ENCODE measurements at regions not wholly inside any gene's neighbourhood (a gene's known extent, or its start where the extent isn't known, plus 50 kb on each side); places are given as distances from the start of the nearest gene placed in this dataset.
A peak's percentile ranks its signal among the peaks of the same experiment; 100 is the strongest.

DNA sequence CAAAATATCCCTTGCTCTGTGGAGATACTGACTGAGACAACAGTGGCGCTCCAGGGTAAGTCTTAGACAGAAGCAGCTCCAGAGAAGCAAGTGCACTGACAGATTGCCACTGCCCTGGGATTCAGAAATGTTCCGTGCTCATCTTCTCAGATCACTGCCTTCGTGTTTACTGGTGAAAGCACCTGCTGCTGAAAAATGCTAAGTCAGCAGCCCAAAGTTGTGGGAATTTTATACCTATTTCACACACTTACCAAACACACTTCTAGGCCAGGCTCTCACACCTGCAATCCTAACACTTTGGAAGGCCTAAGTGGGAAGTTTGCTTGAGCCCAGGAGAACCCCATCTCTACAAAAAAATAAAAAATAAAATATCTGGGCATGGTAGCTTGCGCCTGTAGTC, 63.2 kb upstream of the DLX6 start:
- FAIRE-seq (no peak), ATAC-seq (no peak), DNase-seq (no peak)
- intact Hi-C loops (cut with DNase I): no loop called here
- Histone ChIP-seq H3K36me3 (no peaks in the 10 kb centered on the region), H3K4me1 (no peaks in the 10 kb centered on the region), H3K4me3 (no peak overlapping the region), H3K9me3 (no peaks in the 10 kb centered on the region), H3K27me3 (no peaks in the 10 kb centered on the region), H3K27ac (no peak overlapping the region)
- 59 to 65% methylated on average over 4 of the region's 4 CpGs for WGBS, 2 donors
- TF ChIP-seq, protein P1, sequence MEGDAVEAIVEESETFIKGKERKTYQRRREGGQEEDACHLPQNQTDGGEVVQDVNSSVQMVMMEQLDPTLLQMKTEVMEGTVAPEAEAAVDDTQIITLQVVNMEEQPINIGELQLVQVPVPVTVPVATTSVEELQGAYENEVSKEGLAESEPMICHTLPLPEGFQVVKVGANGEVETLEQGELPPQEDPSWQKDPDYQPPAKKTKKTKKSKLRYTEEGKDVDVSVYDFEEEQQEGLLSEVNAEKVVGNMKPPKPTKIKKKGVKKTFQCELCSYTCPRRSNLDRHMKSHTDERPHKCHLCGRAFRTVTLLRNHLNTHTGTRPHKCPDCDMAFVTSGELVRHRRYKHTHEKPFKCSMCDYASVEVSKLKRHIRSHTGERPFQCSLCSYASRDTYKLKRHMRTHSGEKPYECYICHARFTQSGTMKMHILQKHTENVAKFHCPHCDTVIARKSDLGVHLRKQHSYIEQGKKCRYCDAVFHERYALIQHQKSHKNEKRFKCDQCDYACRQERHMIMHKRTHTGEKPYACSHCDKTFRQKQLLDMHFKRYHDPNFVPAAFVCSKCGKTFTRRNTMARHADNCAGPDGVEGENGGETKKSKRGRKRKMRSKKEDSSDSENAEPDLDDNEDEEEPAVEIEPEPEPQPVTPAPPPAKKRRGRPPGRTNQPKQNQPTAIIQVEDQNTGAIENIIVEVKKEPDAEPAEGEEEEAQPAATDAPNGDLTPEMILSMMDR (IDR thresholded peaks at IDR 0.05): no peak

DNA sequence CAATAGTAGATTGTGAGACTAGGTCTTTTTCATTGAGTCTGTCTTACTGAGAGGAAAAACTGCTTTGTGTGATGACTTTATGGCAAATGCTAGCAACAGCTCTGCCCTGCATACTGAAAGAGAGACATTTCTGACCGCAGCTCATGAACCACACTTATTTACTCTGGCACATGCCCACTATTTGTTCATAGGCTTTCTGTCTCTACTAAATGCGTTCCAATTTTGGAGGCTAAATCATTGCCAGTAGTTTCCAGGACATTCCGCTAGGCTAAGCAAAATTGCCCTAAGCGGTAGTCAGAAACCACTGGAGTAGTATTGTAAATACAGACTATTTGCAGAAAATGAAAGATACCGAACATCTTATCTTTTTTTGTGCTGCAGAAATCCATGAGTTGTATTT, 55.6 kb upstream of the DLX6 start:
- ATAC-seq (peak; percentile 48 to 95 (median 84)), DNase-seq (peak in 1 of 6 donors; percentile 13), FAIRE-seq (no peak)
- Histone ChIP-seq H3K36me3 (no peaks in the 10 kb centered on the region), H3K4me3 (no peak overlapping the region), H3K27ac (no peak overlapping the region), H3K27me3 (peaks cover 0 to 8% (median 0%) of the 10 kb centered on the region in 4 donors), H3K4me1 (peaks cover 0 to 4% (median 0%) of the 10 kb centered on the region in 3 donors), H3K9me3 (no peaks in the 10 kb centered on the region)
- 27 to 31% methylated on average over 5 of the region's 5 CpGs for WGBS, 2 donors
- TF ChIP-seq, protein P1 (IDR thresholded peaks at IDR 0.05): no peak
- intact Hi-C loops (cut with DNase I): no loop called here

GRCh38 chr7:96952974-96953391, 52.4 kb upstream of the DLX6 start:
- WGBS, 2 donors: 51 to 55% methylated on average over 3 of the region's 3 CpGs
- FAIRE-seq: no peak

DNA sequence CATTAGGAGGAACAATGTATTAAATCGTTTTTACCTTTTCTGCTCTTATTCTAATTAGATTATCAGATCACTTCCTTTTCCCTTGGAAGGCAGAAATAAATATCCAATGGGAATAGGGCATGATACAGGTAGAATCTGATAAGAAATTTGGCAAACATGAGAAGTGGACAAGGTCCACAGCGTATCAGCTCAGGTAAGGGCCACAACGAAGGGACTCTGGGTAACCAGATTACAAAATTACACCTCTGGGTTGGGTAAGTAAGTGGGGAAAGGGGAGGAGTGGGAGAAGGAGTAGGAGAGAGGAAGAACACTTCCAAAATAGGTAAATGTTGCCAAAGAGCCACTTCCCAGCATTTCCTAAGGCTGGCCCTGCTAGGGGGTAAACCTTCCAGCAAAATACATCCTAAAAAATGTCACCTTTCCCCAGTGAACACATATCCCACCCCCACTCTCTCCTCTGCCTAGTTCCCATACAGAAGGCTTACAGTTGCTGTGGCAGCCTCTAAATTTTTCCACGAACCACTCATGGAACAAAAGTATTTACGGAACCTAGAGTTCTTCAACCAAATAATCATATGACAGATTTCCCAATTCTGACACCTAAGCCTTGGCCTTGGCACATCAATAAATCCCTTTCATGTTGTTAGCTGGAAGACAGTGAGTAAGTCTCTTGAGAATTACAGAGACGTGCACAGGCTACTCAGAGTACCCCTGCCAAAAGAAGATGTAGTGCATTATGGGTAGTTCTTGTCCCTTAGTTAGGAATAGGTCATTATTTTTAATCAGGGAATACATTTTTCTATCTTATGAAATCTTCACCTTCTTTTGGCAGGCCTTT, 51.5 kb upstream of the DLX6 start:
- FAIRE-seq (no peak), ATAC-seq (no peak), DNase-seq (no peak)
- Histone ChIP-seq H3K27me3 (peaks cover 0 to 8% (median 0%) of the 10 kb centered on the region in 4 donors), H3K36me3 (no peaks in the 10 kb centered on the region), H3K4me3 (no peak overlapping the region), H3K9me3 (no peaks in the 10 kb centered on the region), H3K4me1 (peaks cover 0 to 4% (median 0%) of the 10 kb centered on the region in 3 donors), H3K27ac (no peak overlapping the region)
- TF ChIP-seq, protein P1 (IDR thresholded peaks at IDR 0.05): no peak
- intact Hi-C loops (cut with DNase I): no loop called here
- WGBS, 2 donors: 43 to 51% methylated on average over 6 of the region's 6 CpGs

More at GRCh38 chr7:96952974-96953391, 52.4 kb upstream of the DLX6 start:
- peaks cover 0 to 4% (median 0%) of the 10 kb centered on the region in 3 donors for H3K4me1 ChIP-seq
- no peak overlapping the region for H3K27ac ChIP-seq
- no peak overlapping the region for H3K4me3 ChIP-seq
- ATAC-seq (no peak), DNase-seq (peak in 1 of 6 donors; percentile 14)
- TF ChIP-seq, protein P1 (IDR thresholded peaks at IDR 0.05): no peak
- H3K9me3 ChIP-seq: no peaks in the 10 kb centered on the region
- H3K36me3 ChIP-seq: no peaks in the 10 kb centered on the region
- H3K27me3 ChIP-seq: peaks cover 0 to 8% (median 0%) of the 10 kb centered on the region in 4 donors
- intact Hi-C loops (cut with DNase I): no loop called here
